ENCODE measurements at regions not wholly inside any gene's neighbourhood (a gene's known extent, or its start where the extent isn't known, plus 50 kb on each side); places are given as distances from the start of the nearest gene placed in this dataset.

DNA sequence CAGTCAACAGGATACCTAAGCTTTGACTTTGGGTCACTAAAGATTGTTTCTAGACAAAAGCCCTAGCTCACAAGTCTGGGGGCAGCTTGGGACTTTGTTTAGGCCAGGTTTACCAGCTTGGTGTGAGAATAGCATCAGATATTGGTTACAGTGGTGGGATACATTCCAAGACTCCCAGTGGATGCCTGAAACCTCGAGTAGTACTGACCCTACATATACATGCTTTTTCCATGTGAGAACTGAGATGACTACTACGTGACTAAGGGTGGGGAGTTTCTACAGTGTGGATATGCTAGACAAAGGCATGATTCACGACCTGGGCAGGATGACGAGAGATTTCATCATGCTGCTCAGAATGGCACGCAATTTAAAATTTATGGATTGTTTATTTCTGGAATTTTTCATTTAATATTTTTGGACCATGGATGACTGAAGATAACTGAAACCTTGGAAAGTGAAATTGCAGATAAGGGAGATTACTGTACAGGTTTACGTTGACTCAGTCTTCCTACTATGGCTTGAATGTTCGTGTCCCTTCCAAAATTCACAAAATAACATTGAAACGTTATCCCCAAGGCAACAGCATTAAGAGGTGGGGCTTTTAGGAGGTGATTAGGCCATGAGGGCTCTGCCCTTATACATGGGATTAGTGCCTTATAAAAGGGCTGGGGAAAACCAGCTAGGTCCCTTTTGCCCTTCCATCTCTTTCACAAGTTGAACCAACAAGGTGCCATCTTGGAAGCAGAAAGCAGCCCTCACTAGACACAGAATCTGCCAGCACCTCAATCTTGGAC is 50.2 kb upstream of the CTAGE1 start:
- no peak for TF ChIP-seq CTCF (IDR thresholded peaks at IDR 0.05 in 2 of 3, conservative IDR thresholded peaks at IDR 0.05 in 1 of 3; ENCODE audit: control insufficient read depth in 2 of 3, extremely low read depth in 1 of 3, insufficient read depth in 1 of 3, low read depth in 3 of 3, low read length in 3 of 3)
- TF ChIP-seq, protein P1, sequence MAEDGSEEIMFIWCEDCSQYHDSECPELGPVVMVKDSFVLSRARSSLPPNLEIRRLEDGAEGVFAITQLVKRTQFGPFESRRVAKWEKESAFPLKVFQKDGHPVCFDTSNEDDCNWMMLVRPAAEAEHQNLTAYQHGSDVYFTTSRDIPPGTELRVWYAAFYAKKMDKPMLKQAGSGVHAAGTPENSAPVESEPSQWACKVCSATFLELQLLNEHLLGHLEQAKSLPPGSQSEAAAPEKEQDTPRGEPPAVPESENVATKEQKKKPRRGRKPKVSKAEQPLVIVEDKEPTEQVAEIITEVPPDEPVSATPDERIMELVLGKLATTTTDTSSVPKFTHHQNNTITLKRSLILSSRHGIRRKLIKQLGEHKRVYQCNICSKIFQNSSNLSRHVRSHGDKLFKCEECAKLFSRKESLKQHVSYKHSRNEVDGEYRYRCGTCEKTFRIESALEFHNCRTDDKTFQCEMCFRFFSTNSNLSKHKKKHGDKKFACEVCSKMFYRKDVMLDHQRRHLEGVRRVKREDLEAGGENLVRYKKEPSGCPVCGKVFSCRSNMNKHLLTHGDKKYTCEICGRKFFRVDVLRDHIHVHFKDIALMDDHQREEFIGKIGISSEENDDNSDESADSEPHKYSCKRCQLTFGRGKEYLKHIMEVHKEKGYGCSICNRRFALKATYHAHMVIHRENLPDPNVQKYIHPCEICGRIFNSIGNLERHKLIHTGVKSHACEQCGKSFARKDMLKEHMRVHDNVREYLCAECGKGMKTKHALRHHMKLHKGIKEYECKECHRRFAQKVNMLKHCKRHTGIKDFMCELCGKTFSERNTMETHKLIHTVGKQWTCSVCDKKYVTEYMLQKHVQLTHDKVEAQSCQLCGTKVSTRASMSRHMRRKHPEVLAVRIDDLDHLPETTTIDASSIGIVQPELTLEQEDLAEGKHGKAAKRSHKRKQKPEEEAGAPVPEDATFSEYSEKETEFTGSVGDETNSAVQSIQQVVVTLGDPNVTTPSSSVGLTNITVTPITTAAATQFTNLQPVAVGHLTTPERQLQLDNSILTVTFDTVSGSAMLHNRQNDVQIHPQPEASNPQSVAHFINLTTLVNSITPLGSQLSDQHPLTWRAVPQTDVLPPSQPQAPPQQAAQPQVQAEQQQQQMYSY (CRISPR knock-in tag; IDR thresholded peaks at IDR 0.05), result no peak
- TF ChIP-seq, protein P2, sequence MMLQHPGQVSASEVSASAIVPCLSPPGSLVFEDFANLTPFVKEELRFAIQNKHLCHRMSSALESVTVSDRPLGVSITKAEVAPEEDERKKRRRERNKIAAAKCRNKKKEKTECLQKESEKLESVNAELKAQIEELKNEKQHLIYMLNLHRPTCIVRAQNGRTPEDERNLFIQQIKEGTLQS (IDR thresholded peaks at IDR 0.05; ENCODE audit: borderline replicate concordance, extremely low read depth, low read depth, low read length), result no peak
- no peak for TF ChIP-seq EZH2 (IDR thresholded peaks at IDR 0.05; ENCODE audit: borderline replicate concordance, control insufficient read depth, low read depth, low read length)
- TF ChIP-seq SUPT20H (IDR thresholded peaks at IDR 0.05; ENCODE audit: borderline replicate concordance, control insufficient read depth, low read depth, low read length), result no peak
- TF ChIP-seq CEBPB (IDR thresholded peaks at IDR 0.05; ENCODE audit: borderline replicate concordance in 1 of 2, low read depth in 2 of 2, low read length in 2 of 2), result no peak
- TF ChIP-seq SUZ12 (IDR thresholded peaks at IDR 0.05; ENCODE audit: unreplicated experiment), result no peak
- TF ChIP-seq BHLHE40 (IDR thresholded peaks at IDR 0.05; ENCODE audit: borderline replicate concordance in 1 of 2, low read depth in 2 of 2, low read length in 1 of 2), result no peak
- TF ChIP-seq FOXM1 (IDR thresholded peaks at IDR 0.05; ENCODE audit: low read depth, low read length), result no peak
- TF ChIP-seq, protein P3, sequence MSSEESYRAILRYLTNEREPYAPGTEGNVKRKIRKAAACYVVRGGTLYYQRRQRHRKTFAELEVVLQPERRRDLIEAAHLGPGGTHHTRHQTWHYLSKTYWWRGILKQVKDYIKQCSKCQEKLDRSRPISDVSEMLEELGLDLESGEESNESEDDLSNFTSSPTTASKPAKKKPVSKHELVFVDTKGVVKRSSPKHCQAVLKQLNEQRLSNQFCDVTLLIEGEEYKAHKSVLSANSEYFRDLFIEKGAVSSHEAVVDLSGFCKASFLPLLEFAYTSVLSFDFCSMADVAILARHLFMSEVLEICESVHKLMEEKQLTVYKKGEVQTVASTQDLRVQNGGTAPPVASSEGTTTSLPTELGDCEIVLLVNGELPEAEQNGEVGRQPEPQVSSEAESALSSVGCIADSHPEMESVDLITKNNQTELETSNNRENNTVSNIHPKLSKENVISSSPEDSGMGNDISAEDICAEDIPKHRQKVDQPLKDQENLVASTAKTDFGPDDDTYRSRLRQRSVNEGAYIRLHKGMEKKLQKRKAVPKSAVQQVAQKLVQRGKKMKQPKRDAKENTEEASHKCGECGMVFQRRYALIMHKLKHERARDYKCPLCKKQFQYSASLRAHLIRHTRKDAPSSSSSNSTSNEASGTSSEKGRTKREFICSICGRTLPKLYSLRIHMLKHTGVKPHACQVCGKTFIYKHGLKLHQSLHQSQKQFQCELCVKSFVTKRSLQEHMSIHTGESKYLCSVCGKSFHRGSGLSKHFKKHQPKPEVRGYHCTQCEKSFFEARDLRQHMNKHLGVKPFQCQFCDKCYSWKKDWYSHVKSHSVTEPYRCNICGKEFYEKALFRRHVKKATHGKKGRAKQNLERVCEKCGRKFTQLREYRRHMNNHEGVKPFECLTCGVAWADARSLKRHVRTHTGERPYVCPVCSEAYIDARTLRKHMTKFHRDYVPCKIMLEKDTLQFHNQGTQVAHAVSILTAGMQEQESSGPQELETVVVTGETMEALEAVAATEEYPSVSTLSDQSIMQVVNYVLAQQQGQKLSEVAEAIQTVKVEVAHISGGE (CRISPR knock-in tag; IDR thresholded peaks at IDR 0.05), result no peak
- TF ChIP-seq POLR2A (IDR thresholded peaks at IDR 0.05; ENCODE audit: low read depth, low read length), result no peak
- TF ChIP-seq CBX5 (IDR thresholded peaks at IDR 0.05; ENCODE audit: low read depth), result no peak

All from GM12878 (cell line).